ENCODE measurements at regions not wholly inside any gene's neighbourhood (a gene's known extent, or its start where the extent isn't known, plus 50 kb on each side); places are given as distances from the start of the nearest gene placed in this dataset.
"Not testable (repeated sequence)": the region's sequence is repeated elsewhere in the genome, so short reads cannot be mapped to it uniquely, and the experiment has no call there.

DNA sequence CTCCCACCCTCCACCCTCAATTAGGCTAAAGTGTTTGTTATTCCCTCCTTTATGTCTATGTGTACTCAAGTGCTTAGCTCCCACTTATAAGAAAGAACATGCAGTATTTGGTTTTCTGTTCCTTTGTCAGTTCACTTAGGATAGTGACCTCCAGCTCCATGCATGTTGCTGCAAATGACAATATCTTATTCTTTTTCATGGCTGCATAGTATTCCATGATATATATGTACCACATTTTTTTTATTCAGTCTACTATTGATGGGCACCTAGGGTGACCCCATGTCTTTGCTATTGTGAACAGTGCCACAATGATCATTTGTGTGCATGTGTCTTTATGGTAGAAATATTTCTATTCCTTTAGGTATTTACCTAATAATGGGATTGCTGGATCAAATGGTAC, 114.3 kb downstream of the DLEU7 start:
- DNase-seq (ENCODE audit: low read depth, low spot score): no peak
- no peak overlapping the region for H3K27ac ChIP-seq

DNA sequence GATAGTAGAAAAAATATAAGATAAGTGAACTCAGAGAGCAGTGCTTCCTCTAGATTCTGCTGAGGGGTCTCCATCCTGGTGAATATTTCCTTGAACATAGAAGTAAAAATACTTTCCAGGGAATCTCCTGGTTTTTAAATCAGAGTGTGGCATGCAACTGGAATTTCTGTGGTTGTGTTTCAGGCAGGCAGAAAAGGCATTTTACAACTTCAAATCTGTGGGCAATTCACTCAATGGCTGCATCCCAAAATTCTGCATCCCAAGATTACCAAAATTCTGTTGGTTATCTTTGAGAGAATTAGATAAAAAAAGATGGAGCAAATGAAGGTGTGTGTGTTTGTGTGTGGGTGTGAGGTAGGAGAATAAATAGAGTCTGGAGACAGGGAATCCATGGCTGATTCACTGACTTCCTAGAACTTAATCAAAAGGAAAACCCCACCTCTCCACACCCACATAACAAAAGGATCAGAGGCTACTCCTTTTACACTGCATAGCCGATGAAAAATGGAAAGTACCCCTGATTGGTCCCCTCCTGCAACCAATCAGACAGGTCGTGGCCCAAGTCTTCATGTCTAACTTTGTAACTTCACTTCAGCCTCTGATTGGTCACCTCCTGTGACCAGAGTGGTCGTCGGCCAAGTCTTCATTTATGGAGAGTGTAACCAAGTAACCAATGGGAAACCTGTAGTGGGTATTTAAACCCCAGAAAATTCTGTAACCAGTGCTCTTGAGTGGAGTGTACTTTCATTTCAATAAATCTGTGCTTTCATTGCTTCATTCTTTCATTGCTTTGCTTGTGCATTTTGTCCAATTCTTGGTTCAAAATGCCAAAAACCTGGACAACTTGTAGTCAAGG, 112.8 kb downstream of the DLEU7 start:
- no peak for DNase-seq (ENCODE audit: low read depth, low spot score)

DNA sequence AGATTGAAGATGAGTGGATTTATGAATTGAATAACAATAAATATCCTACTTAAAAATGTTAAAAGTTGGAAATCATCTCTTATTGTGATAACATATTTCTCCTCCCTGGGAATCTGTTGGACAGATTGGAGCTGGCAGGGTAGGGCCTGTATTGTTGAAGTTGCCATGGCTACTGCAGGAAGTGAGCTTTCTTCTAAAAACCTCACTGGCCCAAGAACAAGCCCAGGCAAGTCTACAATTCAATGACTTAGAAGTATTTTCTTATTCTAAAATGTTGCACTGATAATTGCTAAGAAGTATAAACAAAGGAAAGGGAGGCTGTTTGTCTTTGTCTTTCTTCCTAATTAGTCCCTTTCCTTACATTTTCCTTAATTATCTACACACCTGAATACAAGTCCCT, 112.1 kb downstream of the DLEU7 start:
- peak overlapping the region; percentile 86 for H3K27ac ChIP-seq
- peak; percentile 89 for DNase-seq (ENCODE audit: low read depth, low spot score)

More for the DNA sequence above, 112.8 kb downstream of the DLEU7 start:
- H3K27ac ChIP-seq: peak overlapping the region; percentile 86

- peak overlapping the region; percentile 86 for H3K27ac ChIP-seq
- DNase-seq (ENCODE audit: low read depth, low spot score): peak; percentile 55
Observed at GRCh38 chr13:50732712-50733111, 110.8 kb downstream of the DLEU7 start.

- H3K27ac ChIP-seq: no peak overlapping the region
- no peak for DNase-seq (ENCODE audit: low read depth, low spot score)
Observed at GRCh38 chr13:50733392-50733791, 110.1 kb downstream of the DLEU7 start.

GRCh38 chr13:50735071-50735470, 108.4 kb downstream of the DLEU7 start:
- DNase-seq (ENCODE audit: low read depth, low spot score): no peak
- H3K27ac ChIP-seq: peak overlapping the region; percentile 31

DNA sequence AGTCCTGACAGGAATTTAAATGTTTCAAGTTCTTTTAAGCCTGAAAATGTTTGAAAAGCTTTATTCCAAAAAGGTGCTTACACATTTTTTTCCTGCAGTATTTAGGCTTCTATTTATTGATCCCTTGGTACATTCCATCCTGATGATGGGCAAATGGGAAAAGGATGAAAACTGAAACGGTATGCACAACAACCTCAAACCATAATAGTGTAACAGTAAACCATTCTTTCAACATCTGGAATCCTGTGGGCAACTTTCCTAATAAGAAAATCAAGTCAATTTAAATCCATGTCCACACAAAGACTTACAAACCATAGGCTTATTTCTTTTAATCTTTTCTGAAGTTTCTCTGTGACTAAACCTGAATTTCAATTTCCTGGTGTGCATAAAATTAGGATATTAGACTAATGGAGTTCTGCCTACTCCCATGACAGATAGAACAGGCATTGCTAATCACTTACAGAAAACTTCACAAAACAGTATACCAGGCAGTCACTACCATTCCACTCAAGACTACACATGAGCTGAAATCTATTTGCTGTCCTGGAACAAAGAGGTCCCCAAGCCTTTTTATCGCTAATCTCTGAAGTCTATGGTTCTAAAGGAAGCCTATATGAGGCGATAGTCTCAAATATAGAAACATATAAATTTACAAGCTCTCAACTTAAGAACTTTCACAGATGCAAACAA, 103.3 kb downstream of the DLEU7 start:
- H3K27ac ChIP-seq: no peak overlapping the region
- DNase-seq (ENCODE audit: low read depth, low spot score): no peak

- DNase-seq (ENCODE audit: low read depth, low spot score): no peak
- no peak overlapping the region for H3K27ac ChIP-seq
Observed at GRCh38 chr13:50742353-50742752, 101.1 kb downstream of the DLEU7 start.

DNA sequence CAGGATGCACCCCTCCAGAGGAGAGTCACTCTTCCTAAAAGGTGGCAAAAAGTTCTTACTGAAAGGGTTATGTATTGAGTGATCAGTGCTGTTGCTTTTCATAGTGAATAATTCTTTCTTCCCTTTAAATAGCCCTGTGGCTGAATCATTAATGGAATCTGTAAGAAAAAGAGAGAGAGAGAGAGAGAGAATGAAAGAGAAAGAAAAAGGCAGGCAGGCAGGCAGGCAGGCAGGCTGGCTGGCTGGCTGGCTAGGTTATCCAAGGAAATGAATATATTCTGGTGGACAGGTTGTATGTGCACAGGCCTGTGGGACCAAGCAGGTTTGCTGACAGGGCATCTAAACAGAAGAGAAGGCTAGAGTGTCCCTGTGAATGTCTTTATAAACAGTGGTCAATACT, 100.5 kb downstream of the DLEU7 start:
- DNase-seq (ENCODE audit: low read depth, low spot score): no peak
- no peak overlapping the region for H3K27ac ChIP-seq

DNA sequence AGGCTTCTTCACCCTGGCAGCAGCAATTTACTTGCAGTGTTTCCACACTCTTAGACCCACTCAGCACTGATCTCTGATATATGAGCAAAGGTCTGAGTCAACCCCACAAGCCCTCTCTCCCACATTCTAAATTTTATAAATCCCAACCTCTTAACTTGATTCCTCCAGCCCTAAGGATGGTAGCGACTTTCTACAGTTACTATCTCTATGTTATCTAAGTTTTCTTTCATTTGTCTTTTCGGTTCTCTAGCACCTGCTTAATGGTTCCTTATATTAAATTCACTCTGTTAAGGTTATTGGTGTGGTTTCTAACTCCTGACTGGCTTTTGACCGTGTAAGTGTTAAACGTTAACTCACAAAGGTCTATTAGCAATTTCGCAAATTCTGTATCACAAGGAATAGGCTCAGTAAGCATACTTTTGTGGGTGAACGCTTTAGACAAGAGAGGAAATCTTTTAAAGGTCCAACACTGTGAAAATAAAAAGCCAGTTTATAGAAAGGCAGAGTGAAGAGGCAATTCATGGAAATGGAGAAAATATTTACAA, 99.3 kb downstream of the DLEU7 start:
- DNase-seq (ENCODE audit: low read depth, low spot score): no peak
- no peak overlapping the region for H3K27ac ChIP-seq

DNA sequence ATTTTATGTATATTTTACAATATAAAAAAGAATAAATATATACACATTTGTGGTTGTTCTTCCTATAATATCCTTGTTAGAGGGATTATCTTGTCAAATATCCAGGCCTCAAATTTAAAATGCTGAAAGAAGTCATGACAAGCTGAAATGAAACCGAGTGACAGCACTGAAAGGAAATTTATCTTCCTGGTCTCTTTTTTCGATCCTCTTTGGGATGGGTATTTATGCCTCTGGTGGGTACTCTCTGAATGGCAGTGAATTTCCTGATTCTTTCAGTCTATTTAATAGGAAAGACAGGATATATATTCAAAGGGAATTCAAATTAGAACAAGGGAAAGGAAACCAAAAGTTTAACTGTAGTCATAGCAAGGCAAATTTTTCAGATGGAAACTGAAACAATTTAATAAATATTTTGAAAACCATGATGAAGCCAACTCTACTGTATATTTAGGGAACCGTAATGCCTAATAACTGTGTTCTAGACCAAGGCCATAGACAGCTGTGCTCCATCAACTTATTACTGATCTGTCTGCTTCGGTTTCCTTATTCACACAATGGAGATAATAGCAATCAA, 97.9 kb downstream of the DLEU7 start:
- H3K27ac ChIP-seq: no peak overlapping the region
- DNase-seq (ENCODE audit: low read depth, low spot score): no peak

- DNase-seq (ENCODE audit: low read depth, low spot score): no peak
- no peak overlapping the region for H3K27ac ChIP-seq
Observed at GRCh38 chr13:50747737-50748350, 95.6 kb downstream of the DLEU7 start.

- DNase-seq (ENCODE audit: low read depth, low spot score); H3K27ac ChIP-seq: not testable (repeated sequence)
Observed at GRCh38 chr13:50753221-50753620, 90.3 kb downstream of the DLEU7 start.

GRCh38 chr13:50755862-50756685, 87.4 kb downstream of the DLEU7 start:
- DNase-seq (ENCODE audit: low read depth, low spot score): peak; percentile 94
- H3K27ac ChIP-seq: peak overlapping the region; percentile 92

GRCh38 chr13:50757008-50757407, 86.5 kb downstream of the DLEU7 start:
- H3K27ac ChIP-seq: peak overlapping the region; percentile 92
- no peak for DNase-seq (ENCODE audit: low read depth, low spot score)

- H3K27ac ChIP-seq: peak overlapping the region; percentile 43
- no peak for DNase-seq (ENCODE audit: low read depth, low spot score)
Observed at GRCh38 chr13:50758796-50759195, 84.7 kb downstream of the DLEU7 start.

- no peak for DNase-seq (ENCODE audit: low read depth, low spot score)
- H3K27ac ChIP-seq: no peak overlapping the region
Observed at GRCh38 chr13:50760751-50761150, 82.7 kb downstream of the DLEU7 start.

DNA sequence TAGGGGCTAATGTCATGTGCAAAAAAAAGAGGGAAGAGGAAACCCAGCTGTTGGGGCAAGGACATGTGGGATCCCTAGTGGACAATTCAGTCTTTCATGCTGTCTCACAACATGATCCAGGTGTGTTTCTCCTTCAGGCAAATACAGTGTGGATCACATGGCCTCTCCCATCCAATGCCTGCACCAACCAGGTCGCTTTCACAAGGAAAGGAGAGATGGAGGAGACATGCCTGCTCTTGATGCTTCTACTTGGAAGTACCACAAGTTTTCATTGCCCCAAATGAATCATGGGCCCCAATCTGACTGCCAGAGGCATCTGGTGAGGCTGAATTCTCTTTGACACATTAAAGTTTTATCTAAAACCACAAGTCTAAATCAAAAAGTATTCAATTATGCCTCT, 82.1 kb downstream of the DLEU7 start:
- DNase-seq (ENCODE audit: low read depth, low spot score): no peak
- H3K27ac ChIP-seq: no peak overlapping the region

DNA sequence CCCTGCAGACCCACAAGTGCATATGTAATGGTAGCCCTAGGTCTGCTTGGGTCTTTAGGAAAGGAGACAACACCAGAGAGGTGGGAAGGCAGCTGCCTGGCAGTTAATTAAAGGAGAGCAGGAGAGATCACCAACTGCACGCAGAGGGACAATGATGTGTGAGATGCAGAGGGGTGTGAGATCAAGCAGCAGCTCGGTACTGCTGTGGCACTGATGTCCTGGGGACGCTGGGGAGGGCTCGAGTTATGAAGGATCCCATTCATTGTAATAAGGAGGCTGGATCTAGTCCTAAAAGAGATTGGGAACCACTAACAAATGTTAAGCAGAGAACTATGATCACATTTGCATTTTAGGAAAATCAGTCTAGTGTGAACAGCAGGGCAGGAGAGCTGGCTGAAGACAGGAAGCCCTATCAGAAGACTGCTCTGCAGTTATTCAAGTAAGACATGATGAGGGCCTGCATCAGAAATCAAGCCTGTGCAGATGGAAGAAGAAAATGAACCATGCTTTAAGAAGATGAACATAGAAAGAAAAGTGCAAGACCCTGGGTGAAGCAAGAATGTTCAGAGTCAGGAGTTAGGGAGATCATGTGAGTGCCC, 80.4 kb downstream of the DLEU7 start:
- no peak overlapping the region for H3K27ac ChIP-seq

More for the DNA sequence above, 80.4 kb downstream of the DLEU7 start:
- no peak for DNase-seq (ENCODE audit: low read depth, low spot score)

Measured in epithelial cell of prostate (primary cell).